ENCODE measurements at regions not wholly inside any gene's neighbourhood (a gene's known extent, or its start where the extent isn't known, plus 50 kb on each side); places are given as distances from the start of the nearest gene placed in this dataset.
A peak's percentile ranks its signal among the peaks of the same experiment; 100 is the strongest.

- no peak for ATAC-seq (ENCODE audit: low FRiP score in 2 of 2)
- WGBS, 2 donors, result 74% methylated on average over 4 of the region's 4 CpGs
- no peaks in the 10 kb centered on the region for H3K9me3 ChIP-seq
- H3K4me3 ChIP-seq, result no peak overlapping the region
- H3K27ac ChIP-seq, result no peak overlapping the region
- peaks cover 6 to 14% (median 13%) of the 10 kb centered on the region in 4 donors for H3K4me1 ChIP-seq
- TF ChIP-seq POLR2AphosphoS5 (IDR thresholded peaks at IDR 0.05) (no peak), EP300 (IDR thresholded peaks at IDR 0.05) (no peak), POLR2A (IDR thresholded peaks at IDR 0.05) (no peak)
- TF ChIP-seq, protein P1, sequence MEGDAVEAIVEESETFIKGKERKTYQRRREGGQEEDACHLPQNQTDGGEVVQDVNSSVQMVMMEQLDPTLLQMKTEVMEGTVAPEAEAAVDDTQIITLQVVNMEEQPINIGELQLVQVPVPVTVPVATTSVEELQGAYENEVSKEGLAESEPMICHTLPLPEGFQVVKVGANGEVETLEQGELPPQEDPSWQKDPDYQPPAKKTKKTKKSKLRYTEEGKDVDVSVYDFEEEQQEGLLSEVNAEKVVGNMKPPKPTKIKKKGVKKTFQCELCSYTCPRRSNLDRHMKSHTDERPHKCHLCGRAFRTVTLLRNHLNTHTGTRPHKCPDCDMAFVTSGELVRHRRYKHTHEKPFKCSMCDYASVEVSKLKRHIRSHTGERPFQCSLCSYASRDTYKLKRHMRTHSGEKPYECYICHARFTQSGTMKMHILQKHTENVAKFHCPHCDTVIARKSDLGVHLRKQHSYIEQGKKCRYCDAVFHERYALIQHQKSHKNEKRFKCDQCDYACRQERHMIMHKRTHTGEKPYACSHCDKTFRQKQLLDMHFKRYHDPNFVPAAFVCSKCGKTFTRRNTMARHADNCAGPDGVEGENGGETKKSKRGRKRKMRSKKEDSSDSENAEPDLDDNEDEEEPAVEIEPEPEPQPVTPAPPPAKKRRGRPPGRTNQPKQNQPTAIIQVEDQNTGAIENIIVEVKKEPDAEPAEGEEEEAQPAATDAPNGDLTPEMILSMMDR (IDR thresholded peaks at IDR 0.05), result no peak
- no peaks in the 10 kb centered on the region for H3K36me3 ChIP-seq
- no peaks in the 10 kb centered on the region for H3K27me3 ChIP-seq
- DNase-seq, result no peak
Measured at GRCh38 chr14:71317385-71318096, 410.3 kb downstream of the PCNX1 start.

GRCh38 chr14:71318097-71318459, 410.8 kb downstream of the PCNX1 start:
- no peaks in the 10 kb centered on the region for H3K9me3 ChIP-seq
- H3K4me1 ChIP-seq, result peaks cover 6 to 20% (median 18%) of the 10 kb centered on the region in 4 donors
- DNase-seq (no peak), ATAC-seq (ENCODE audit: low FRiP score in 2 of 2) (no peak)
- no peak overlapping the region for H3K27ac ChIP-seq
- H3K36me3 ChIP-seq, result no peaks in the 10 kb centered on the region
- no peak overlapping the region for H3K4me3 ChIP-seq
- 44 to 63% methylated on average over 2 of the region's 2 CpGs for WGBS, 2 donors
- TF ChIP-seq POLR2AphosphoS5 (IDR thresholded peaks at IDR 0.05) (no peak), POLR2A (IDR thresholded peaks at IDR 0.05) (no peak)
- no peaks in the 10 kb centered on the region for H3K27me3 ChIP-seq

DNA sequence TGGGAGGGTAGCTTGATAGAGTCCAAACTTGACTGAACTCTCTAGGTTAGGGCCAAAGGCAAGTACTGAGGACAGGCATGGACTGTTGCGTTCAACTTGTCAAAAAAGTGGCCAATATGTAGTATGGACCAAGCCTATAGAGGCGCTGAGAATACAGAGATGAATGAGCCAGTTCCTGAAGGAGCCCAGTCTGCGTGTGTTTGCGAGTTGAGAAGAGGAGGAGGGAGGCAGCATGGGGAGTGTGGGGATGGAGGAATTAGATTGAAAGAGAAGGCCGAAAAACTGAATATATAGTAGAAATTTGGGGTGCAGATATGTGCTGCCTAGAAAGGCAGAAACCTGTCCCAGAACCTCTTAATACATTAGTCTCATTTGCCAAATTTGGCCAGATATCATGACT, 412.4 kb downstream of the PCNX1 start:
- Histone ChIP-seq H3K4me3 (peak overlapping the region; percentile 34 to 97 (median 78)), H3K27ac (peak overlapping the region; percentile 94 to 100 (median 96)), H3K9me3 (no peaks in the 10 kb centered on the region), H3K27me3 (no peaks in the 10 kb centered on the region), H3K36me3 (no peaks in the 10 kb centered on the region), H3K4me1 (peaks cover 7 to 33% (median 24%) of the 10 kb centered on the region in 4 donors)
- WGBS, 2 donors, result 13 to 30% methylated on average over 5 of the region's 5 CpGs
- DNase-seq, result no peak
- TF ChIP-seq, protein P1 (IDR thresholded peaks at IDR 0.05), result no peak
- ATAC-seq (ENCODE audit: low FRiP score in 2 of 2), result no peak

- no peak for TF ChIP-seq EP300 (IDR thresholded peaks at IDR 0.05)
- peak; percentile 35 to 88 (median 73) for TF ChIP-seq POLR2A (IDR thresholded peaks at IDR 0.05)
- peak; percentile 83 to 92 for TF ChIP-seq POLR2AphosphoS5 (IDR thresholded peaks at IDR 0.05)
- TF ChIP-seq, protein P1 (IDR thresholded peaks at IDR 0.05), result peak in 2 of 6 experiments; percentile 19 to 22
- H3K36me3 ChIP-seq, result no peaks in the 10 kb centered on the region
- DNase-seq (peak; percentile 97 to 99), ATAC-seq (ENCODE audit: low FRiP score in 2 of 2) (peak; percentile 95 to 98)
- H3K27ac ChIP-seq, result peak within 1 kb of the TSS; percentile 94 to 100 (median 96)
- H3K4me1 ChIP-seq, result peaks cover 13 to 38% (median 28%) of the 10 kb centered on the region in 4 donors
- no peaks in the 10 kb centered on the region for H3K27me3 ChIP-seq
- WGBS, 2 donors, result 0 to 1% methylated on average over 21 to 31 of the region's 52 CpGs
- H3K9me3 ChIP-seq, result no peaks in the 10 kb centered on the region
- H3K4me3 ChIP-seq, result peak within 1 kb of the TSS; percentile 43 to 97 (median 78)
Measured at GRCh38 chr14:71320107-71320733, 413.0 kb downstream of the PCNX1 start, which contains the start of gene SIPA1L1. Gene SIPA1L1, plus strand, starts transcription at chr14:71320476.

GRCh38 chr14:71320734-71321573, 413.7 kb downstream of the PCNX1 start:
- 0% methylated on average over 15 of the region's 96 CpGs; no CpG with 5 or more reads in 1 of the 2 donors for WGBS, 2 donors
- H3K27me3 ChIP-seq, result no peaks in the 10 kb centered on the region
- peak; percentile 82 to 87 for ATAC-seq (ENCODE audit: low FRiP score in 2 of 2)
- peak overlapping the region; percentile 43 to 97 (median 78) for H3K4me3 ChIP-seq
- H3K27ac ChIP-seq, result peak overlapping the region; percentile 94 to 100 (median 96)
- TF ChIP-seq, protein P1 (IDR thresholded peaks at IDR 0.05), result no peak
- TF ChIP-seq EP300 (IDR thresholded peaks at IDR 0.05) (no peak), POLR2AphosphoS5 (IDR thresholded peaks at IDR 0.05) (peak; percentile 23 to 31), POLR2A (IDR thresholded peaks at IDR 0.05) (peak in 2 of 4 donors; percentile 68)
- no peaks in the 10 kb centered on the region for H3K36me3 ChIP-seq
- peaks cover 15 to 45% (median 33%) of the 10 kb centered on the region in 4 donors for H3K4me1 ChIP-seq
- no peaks in the 10 kb centered on the region for H3K9me3 ChIP-seq
- DNase-seq, result peak; percentile 59 to 95
